ENCODE measurements at regions not wholly inside any gene's neighbourhood (a gene's known extent, or its start where the extent isn't known, plus 50 kb on each side); places are given as distances from the start of the nearest gene placed in this dataset.

- no peak for DNase-seq
- ChIA-PET CTCF (interaction anchor here (0.6 to 3.5 kb wide), 2 partner anchors 15 to 211 kb away, joined by 7 to 20 read pairs; no protein-coding TSS in a partner anchor), POLR2A (interaction anchor here (1.4 kb wide), 1 partner anchor 51 kb away, joined by 3 read pairs; the partner anchor contains the start of gene ARRDC3)
- no peak overlapping the region for H3K4me3 Mint-ChIP-seq
- no peaks in the 10 kb centered on the region for H3K27me3 Mint-ChIP-seq
- no peaks in the 10 kb centered on the region for H3K36me3 Mint-ChIP-seq (ENCODE audit: low read depth)
- no peaks in the 10 kb centered on the region for H3K9me3 Mint-ChIP-seq
- H3K27ac Mint-ChIP-seq, result no peak overlapping the region
- H3K4me1 Mint-ChIP-seq, result peaks cover 14% of the 10 kb centered on the region
These were observed 51.2 kb upstream of the ARRDC3 start for GRCh38 chr5:91434348-91434747.

- CTCF ChIA-PET, result interaction anchor here (3.5 kb wide), 1 partner anchor 14 kb away, joined by 20 read pairs; no protein-coding TSS in a partner anchor
- POLR2A ChIA-PET, result interaction anchor here (1.4 kb wide), 1 partner anchor 51 kb away, joined by 3 read pairs; the partner anchor contains the start of gene ARRDC3
These were observed 50.7 kb upstream of the ARRDC3 start for GRCh38 chr5:91433861-91434260.

More at GRCh38 chr5:91433861-91434260, 50.7 kb upstream of the ARRDC3 start:
- Mint-ChIP-seq H3K27me3 (no peaks in the 10 kb centered on the region), H3K9me3 (no peaks in the 10 kb centered on the region), H3K4me1 (peaks cover 14% of the 10 kb centered on the region), H3K36me3 (ENCODE audit: low read depth) (no peaks in the 10 kb centered on the region), H3K27ac (no peak overlapping the region), H3K4me3 (no peak overlapping the region)
- no peak for DNase-seq
